HG03354 (cell line): ENCODE measurements at regions not wholly inside any gene's neighbourhood (a gene's known extent, or its start where the extent isn't known, plus 50 kb on each side); places are given as distances from the start of the nearest gene placed in this dataset.
A peak's percentile ranks its signal among the peaks of the same experiment; 100 is the strongest.
"Not testable (repeated sequence)": the region's sequence is repeated elsewhere in the genome, so short reads cannot be mapped to it uniquely, and the experiment has no call there.

Source experiments
- ATAC-seq: cut with Tn5 transposase; IDR thresholded peaks from one replicate; pipeline ENCODE4 v1.9.1; 2021; ENCODE audit warnings: mild to moderate bottlenecking; ENCODE audit not compliant: unreplicated experiment, poor library complexity, severe bottlenecking

DNA sequence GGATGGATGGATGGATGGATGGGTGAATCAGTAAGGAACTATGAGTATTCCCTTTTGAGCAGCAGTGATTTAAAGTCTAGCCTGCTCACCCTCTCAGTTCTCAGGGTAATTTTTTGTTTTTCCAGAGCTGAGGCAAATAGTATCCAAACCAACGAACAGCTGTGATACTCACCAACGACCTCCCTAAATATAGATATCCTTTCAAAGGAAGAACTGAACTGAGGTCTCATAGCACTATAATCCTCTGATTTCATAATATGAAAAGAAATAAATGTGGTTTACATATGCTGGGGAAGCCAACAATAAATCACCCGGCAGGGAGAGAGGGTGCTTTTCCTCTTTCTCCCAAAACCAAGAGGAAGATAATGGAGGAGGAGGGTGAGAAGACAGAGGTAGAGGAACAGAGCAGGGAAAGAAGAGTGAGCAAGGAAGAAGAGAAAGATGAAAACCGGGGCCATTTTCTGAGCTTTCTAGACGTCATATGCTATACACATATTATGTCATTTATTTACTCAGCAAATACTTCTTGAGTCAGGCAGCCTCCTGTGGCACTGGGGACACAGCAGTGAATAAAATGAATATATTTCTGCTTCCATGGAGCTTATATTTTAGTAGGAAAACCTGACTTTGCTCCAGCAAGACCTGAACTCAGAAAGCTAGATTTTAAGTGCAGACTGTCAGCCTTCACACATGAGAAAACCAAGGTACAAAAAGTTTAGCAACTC lies 710.7 kb upstream of the TBX3 start:
- ATAC-seq, result no peak

- ATAC-seq, result no peak
Observed at GRCh38 chr12:115388139-115388538, 704.2 kb upstream of the TBX3 start.

DNA sequence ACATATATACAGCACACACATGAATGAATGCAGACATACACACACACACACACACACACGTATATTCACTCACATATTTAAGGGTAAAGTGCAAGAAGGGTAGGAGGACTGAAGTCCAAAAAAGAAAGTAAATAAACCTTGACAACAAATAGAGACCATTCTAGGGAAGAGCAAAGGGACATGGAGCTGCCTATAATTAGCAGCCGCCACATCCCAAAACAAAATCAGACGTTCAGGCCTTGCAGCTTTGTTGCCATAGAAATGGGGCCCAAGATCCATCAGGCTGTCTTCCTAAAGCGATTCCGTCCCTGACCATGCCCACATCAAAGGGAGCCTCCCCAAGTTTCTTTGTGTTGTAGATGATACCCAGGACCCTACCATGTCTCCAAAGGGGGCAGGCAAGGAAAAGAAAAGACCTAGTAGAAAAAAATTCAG lies 703.5 kb upstream of the TBX3 start:
- no peak for ATAC-seq

DNA sequence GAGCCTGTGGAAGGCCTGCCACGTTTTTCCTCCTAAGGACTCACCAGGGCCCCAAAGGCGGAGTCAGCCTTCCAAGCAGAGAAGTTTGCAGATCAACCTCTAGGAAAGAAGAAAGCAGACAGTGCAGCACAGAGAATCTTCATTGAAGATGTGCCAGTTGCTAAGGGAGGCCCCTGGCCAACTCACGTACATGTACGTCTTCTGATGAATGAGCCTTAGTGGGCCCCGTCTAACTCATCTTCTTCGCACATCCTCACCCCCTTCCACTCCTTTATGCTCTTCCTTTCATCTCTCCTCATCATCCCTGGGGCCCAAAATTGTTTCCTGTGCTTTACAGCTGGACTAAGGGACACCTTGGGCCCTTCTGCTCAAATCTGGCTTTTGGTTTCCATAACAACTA lies 703.0 kb upstream of the TBX3 start:
- ATAC-seq, result no peak

GRCh38 chr12:115385141-115385540 lies 701.2 kb upstream of the TBX3 start:
- ATAC-seq, result no peak

DNA sequence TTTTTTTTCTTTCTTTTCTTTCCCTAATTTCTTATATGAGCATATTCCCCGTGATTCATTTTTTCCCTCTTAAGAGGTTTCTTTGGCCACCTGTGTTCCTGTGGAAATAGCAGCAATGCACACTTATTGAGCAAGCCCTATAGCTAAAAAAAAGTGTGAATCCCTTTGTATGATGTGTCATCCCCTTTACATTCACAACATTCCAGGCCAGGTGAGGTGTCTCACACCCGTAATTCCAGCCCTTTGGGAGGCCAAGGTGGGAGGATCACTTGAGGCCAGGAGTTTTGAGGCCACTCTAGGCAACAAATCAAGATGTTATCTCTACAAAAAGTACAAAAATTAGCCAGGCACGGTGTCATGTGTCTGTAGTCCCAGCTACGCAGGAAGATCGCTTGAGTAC lies 700.4 kb upstream of the TBX3 start:
- no peak for ATAC-seq

DNA sequence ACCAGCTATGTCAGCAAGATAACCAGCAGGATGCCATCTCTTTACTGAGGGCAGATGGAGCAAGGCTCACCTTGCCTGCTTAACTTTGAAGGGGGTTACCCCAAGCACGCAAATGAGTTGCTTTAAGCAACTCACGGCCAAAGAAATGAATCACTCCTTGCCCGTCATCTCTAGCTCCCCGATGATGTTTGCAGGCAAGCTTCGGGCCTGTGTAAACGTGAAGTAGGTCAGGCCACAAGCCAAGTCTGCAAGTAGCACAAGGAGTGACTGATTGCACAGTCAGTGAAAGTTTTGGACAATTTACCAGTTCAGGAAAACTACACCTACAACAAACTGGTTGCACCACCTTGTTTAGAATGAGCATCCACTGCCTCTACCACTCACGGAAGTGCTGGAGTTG lies 699.7 kb upstream of the TBX3 start:
- ATAC-seq, result no peak

DNA sequence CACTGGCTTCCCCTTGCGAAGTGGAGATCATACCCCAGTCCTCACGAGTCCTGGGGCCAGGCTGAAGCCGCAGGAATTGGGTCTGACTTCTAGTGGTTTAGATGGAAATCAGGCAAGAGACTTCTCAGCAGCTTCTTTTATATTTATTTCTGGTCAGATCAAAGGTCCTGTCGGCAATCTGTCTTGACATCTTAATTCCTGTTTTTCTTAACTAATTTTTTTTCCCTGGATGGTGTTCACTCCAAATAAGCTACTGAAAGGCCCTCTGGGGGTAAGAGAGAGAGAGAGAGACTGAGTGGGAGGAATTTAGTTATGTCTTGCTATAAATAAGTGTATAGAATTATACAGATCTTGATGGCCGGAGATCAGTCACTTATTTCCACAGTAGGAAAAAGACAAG lies 698.7 kb upstream of the TBX3 start:
- ATAC-seq, result no peak

DNA sequence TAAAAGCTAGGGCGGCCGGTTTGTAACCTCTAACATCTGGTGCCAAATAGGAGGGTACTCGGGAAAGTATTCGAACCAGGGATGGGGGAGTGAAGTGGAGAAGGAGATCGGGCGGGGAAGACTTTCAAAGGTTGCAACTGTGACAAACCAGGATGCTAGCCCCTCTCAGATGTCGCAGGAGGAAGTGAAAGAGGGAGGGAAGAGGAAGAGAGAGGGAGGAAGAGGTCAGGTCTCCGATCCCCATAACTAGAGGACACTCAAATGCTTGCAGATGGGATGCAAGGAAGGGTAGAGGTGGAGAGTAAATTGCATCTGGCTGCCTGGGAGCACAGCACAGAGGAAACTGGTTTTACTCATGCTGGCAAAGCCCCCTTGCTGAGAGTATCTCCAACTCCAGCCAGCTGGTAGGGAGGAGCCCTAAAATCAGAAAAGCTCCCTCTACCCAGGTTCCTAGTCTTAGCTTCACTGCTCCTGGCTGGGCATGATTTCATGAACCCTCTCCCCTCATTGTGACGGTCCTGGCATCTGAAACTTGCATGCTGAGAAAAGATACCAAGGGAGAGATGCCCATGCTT lies 696.7 kb upstream of the TBX3 start:
- ATAC-seq, result no peak

GRCh38 chr12:115378291-115378690 lies 694.3 kb upstream of the TBX3 start:
- no peak for ATAC-seq

GRCh38 chr12:115377779-115378178 lies 693.8 kb upstream of the TBX3 start:
- ATAC-seq, result no peak

DNA sequence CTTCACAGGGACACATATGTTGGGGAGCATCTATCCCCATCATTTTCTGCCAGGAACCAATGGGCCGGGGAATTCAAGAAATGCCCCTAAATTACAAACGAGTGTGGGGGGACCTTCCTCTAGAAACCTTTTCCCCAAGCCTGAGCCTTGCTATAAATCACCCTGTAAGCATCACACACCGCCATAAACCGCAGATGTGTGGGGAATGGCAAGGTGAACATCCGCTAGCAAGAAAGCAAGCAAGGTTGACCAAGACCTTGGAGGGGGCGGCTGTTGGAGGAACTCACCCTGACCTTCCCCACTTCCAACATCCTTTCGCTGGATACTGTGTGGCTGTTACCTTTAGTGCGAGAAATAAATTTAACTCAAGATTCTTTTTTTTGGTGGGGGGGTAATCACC lies 693.3 kb upstream of the TBX3 start:
- ATAC-seq, result no peak

DNA sequence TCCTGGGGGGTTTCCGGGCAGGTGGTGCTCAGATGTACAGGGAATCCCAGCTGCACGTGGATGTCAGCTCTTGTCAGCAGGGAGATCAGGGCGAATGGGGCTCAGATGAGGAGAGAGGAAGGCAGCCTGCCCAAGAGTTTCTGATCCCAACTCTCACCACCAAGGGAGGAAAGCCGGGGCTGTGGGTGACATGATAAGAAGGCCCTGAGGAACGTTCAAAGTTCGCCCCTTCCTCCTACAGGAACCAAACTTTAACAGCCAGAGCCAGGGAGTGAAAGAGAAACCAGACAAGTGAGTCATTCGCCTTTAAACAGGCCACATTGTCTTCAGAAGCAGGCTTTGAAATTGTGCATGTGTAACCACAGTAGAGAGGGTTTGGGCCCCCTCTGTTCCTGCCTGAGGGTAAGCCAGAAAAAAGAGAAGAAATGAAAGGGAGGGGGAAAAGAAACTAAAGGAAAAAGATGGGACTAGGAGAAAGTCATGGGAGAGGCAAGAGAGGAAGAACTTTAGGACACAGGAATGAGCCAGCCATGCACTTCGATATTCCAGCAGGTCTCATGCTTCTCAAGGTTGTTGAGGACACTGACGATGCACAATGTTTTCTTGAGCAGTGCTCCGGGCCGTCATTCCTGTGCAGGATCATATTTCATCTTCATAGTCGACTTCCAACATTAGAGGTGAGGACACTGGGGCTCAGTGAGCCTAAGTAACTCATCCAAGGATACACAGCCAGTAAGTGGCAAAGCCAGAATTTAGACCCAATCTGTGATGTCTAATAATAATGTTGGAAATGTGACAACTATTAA lies 691.4 kb upstream of the TBX3 start:
- peak; percentile 95 for ATAC-seq

- ATAC-seq, result no peak
Observed at GRCh38 chr12:115374480-115375185, 690.7 kb upstream of the TBX3 start.

GRCh38 chr12:115371711-115372110 lies 687.7 kb upstream of the TBX3 start:
- ATAC-seq, result no peak

DNA sequence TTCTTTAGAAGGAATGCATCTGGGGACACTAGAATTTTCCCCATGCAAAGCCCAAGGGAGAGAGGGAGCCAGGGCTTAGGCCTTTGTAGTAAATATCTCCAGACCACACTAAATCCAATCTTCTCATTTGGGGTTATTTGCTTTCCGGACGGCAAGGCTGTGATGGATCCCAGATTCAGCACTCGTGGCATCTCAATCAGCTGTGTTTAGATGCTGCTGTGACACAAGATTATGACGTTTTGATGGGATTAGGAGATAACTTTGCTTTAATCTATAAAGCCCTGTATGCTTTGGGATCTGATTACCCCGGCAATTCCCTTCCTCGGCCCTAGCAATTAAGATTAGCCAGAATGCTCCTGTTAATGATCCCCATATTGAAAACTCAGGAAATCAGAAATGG lies 686.7 kb upstream of the TBX3 start:
- no peak for ATAC-seq

DNA sequence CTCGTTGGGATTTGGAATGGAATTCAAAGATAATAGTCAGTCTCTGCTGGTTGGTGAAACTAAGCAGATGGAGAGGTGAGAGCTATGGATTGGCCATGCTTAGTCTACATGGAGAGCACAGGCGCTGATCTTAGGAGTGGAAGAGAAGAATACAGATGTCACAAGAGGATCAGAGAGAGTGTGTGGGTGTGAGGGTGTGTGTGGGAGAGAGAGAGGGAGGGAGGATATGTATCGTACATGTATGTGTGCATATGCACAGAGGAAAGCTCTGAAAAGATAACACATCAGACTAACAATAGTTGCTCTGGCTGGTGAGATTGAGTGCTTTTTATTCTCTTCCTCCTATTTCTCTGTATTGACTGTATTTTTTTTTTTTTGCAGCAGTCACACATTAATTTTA lies 686.2 kb upstream of the TBX3 start:
- no peak for ATAC-seq

- not testable (repeated sequence) for ATAC-seq
Observed at GRCh38 chr12:115366277-115366676, 682.3 kb upstream of the TBX3 start.

GRCh38 chr12:115365765-115366164 lies 681.8 kb upstream of the TBX3 start:
- ATAC-seq, result not testable (repeated sequence)

GRCh38 chr12:115364921-115365320 lies 680.9 kb upstream of the TBX3 start:
- no peak for ATAC-seq
